ENCODE measurements at regions not wholly inside any gene's neighbourhood (a gene's known extent, or its start where the extent isn't known, plus 50 kb on each side); places are given as distances from the start of the nearest gene placed in this dataset.

- Mint-ChIP-seq H3K36me3 (no peaks in the 10 kb centered on the region), H3K4me3 (no peak overlapping the region), H3K4me1 (peaks cover 13% of the 10 kb centered on the region), H3K27ac (no peak overlapping the region), H3K9me3 (no peaks in the 10 kb centered on the region), H3K27me3 (peaks cover 3% of the 10 kb centered on the region)
- ATAC-seq (ENCODE audit: low read depth) = no peak
- no peak for DNase-seq (ENCODE audit: low spot score in 2 of 2)
Measured at GRCh38 chr13:31881495-31881882, 142.2 kb downstream of the RXFP2 start.

- ATAC-seq (ENCODE audit: low read depth) = peak; percentile 52
- H3K27me3 Mint-ChIP-seq = peaks cover 1% of the 10 kb centered on the region
- no peaks in the 10 kb centered on the region for H3K9me3 Mint-ChIP-seq
- no peak overlapping the region for H3K27ac Mint-ChIP-seq
- H3K36me3 Mint-ChIP-seq = no peaks in the 10 kb centered on the region
- no peak for DNase-seq (ENCODE audit: low spot score in 2 of 2)
- peaks cover 16% of the 10 kb centered on the region for H3K4me1 Mint-ChIP-seq
- H3K4me3 Mint-ChIP-seq = no peak overlapping the region
Measured at GRCh38 chr13:31882794-31883193, 143.5 kb downstream of the RXFP2 start.

DNA sequence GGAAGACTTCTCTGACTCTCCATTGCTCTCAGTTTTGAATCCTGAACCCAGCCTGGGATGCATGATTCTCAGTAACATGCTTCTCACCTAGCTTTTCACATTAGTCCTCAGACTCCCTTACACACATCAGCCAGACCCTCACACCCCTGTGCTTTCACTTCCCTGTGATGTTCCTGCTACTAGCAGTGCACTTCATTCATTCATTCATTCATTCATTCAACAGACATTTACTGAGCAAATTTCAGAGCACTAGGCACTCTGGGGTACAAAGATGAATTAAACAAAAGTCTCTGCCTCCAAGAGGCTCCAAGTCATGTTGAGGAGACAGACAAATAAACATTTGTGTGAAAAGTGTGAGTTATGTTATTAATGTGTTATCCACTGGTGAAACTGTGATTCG, 145.2 kb downstream of the RXFP2 start:
- ATAC-seq (ENCODE audit: low read depth) = no peak
- DNase-seq (ENCODE audit: low spot score in 2 of 2) = no peak
- Mint-ChIP-seq H3K4me3 (no peak overlapping the region), H3K4me1 (peaks cover 16% of the 10 kb centered on the region), H3K27me3 (peaks cover 1% of the 10 kb centered on the region), H3K36me3 (no peaks in the 10 kb centered on the region), H3K27ac (no peak overlapping the region), H3K9me3 (no peaks in the 10 kb centered on the region)

GRCh38 chr13:31885994-31886393, 145.6 kb upstream of the FRY start:
- H3K4me3 Mint-ChIP-seq = peak overlapping the region; percentile 46
- H3K9me3 Mint-ChIP-seq = no peaks in the 10 kb centered on the region
- DNase-seq (ENCODE audit: low spot score in 2 of 2) = no peak
- no peaks in the 10 kb centered on the region for H3K36me3 Mint-ChIP-seq
- peaks cover 16% of the 10 kb centered on the region for H3K4me1 Mint-ChIP-seq
- no peak for ATAC-seq (ENCODE audit: low read depth)
- H3K27ac Mint-ChIP-seq = no peak overlapping the region
- no peaks in the 10 kb centered on the region for H3K27me3 Mint-ChIP-seq

DNA sequence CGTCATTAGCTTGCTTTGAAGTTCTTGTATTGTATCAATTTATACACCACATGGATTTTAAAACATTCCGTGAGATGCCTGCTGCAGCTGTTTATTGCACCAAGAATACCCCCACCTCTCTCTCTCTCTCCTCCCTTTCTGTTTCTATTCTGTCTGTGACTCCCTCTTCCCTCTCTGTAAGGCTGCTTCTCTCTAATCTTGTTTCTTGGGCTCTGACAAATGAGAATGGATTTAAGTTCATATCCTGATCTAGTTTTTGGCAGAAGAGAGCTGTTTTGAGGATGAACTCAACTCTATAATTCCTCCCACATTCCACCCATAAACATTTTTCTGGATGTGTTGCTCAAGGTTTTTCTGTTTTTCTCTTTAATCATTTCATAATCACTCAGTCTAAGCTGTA, 144.3 kb upstream of the FRY start:
- H3K9me3 Mint-ChIP-seq = no peaks in the 10 kb centered on the region
- ATAC-seq (ENCODE audit: low read depth) = no peak
- no peak overlapping the region for H3K4me3 Mint-ChIP-seq
- no peaks in the 10 kb centered on the region for H3K36me3 Mint-ChIP-seq
- no peak for DNase-seq (ENCODE audit: low spot score in 2 of 2)
- no peaks in the 10 kb centered on the region for H3K27me3 Mint-ChIP-seq
- H3K27ac Mint-ChIP-seq = peak overlapping the region; percentile 1
- H3K4me1 Mint-ChIP-seq = peaks cover 12% of the 10 kb centered on the region

DNA sequence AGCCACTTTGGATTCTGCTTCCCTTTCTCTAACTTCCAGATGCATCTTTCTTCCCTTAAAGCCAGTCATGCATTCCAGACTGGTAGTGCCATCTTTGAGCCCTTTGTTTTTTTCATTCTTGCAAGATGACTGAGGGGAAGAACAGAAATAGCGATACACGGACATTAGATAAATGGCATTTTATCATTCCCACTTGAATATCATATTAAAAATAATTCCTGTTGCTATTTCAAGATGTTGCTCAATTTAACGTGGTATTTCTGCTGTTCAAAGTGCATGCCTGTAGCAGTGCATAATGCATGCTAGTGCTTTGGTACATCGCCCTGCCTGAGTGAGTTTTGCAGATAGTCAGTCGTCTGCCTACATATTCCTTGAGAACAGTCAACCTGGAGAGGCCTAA, 140.6 kb upstream of the FRY start:
- H3K36me3 Mint-ChIP-seq = no peaks in the 10 kb centered on the region
- no peak overlapping the region for H3K4me3 Mint-ChIP-seq
- no peak overlapping the region for H3K27ac Mint-ChIP-seq
- H3K27me3 Mint-ChIP-seq = no peaks in the 10 kb centered on the region
- H3K9me3 Mint-ChIP-seq = no peaks in the 10 kb centered on the region
- DNase-seq (ENCODE audit: low spot score in 2 of 2) (no peak), ATAC-seq (ENCODE audit: low read depth) (no peak)
- H3K4me1 Mint-ChIP-seq = peaks cover 7% of the 10 kb centered on the region

- ATAC-seq (ENCODE audit: low read depth) (no peak), DNase-seq (ENCODE audit: low spot score in 2 of 2) (no peak)
- Mint-ChIP-seq H3K4me1 (peaks cover 9% of the 10 kb centered on the region), H3K27me3 (no peaks in the 10 kb centered on the region), H3K36me3 (no peaks in the 10 kb centered on the region), H3K4me3 (no peak overlapping the region), H3K27ac (no peak overlapping the region), H3K9me3 (no peaks in the 10 kb centered on the region)
Measured at GRCh38 chr13:31891472-31891871, 140.1 kb upstream of the FRY start.

- no peak overlapping the region for H3K4me3 Mint-ChIP-seq
- no peaks in the 10 kb centered on the region for H3K36me3 Mint-ChIP-seq
- H3K9me3 Mint-ChIP-seq = no peaks in the 10 kb centered on the region
- DNase-seq (ENCODE audit: low spot score in 2 of 2) (no peak), ATAC-seq (ENCODE audit: low read depth) (no peak)
- H3K27ac Mint-ChIP-seq = no peak overlapping the region
- H3K27me3 Mint-ChIP-seq = no peaks in the 10 kb centered on the region
- peaks cover 10% of the 10 kb centered on the region for H3K4me1 Mint-ChIP-seq
Measured at GRCh38 chr13:31894931-31895330, 136.6 kb upstream of the FRY start.

DNA sequence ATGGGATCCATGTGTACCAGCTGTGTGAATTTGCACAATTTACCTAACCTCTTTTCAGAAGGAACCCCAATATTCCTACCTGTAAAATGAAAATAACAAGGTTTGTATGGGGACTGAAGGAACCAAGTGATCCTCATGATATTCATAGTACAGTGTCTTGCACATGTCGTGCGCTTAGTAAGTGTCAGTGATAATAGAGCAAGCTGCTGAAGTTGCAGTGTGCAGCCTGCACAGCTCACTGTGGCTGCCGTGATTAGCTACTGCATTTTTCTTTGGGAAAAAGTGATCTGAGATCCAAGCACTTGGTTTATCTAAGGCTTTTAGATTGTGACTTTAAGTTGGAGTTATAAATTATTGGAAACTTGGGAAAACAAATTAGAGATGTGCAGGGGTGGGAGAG, 135.9 kb upstream of the FRY start:
- DNase-seq (ENCODE audit: low spot score in 2 of 2) = no peak
- Mint-ChIP-seq H3K27me3 (no peaks in the 10 kb centered on the region), H3K4me3 (no peak overlapping the region), H3K4me1 (peaks cover 10% of the 10 kb centered on the region), H3K36me3 (no peaks in the 10 kb centered on the region), H3K9me3 (no peaks in the 10 kb centered on the region), H3K27ac (no peak overlapping the region)
- ATAC-seq (ENCODE audit: low read depth) = no peak

DNA sequence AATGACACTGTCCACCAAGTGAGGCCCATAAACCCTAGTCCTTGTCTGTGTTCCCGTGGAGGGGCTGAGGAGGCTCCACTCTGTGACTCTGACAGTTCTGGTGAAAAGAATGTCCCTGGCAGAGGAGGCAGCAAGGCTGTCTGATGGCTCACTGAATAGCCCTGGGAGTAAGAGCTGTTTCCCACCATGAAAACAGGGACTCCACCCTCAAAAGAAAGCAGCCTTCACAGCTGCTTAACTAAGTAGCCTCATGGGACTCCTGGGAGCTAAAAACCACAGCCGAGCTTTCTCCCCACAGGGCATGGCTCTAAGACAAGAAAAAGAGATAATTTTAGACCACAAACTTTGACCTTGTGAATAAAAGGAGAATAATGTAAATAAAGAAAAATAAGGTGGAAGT, 135.1 kb upstream of the FRY start:
- ATAC-seq (ENCODE audit: low read depth) = peak; percentile 48
- no peaks in the 10 kb centered on the region for H3K36me3 Mint-ChIP-seq
- no peaks in the 10 kb centered on the region for H3K9me3 Mint-ChIP-seq
- H3K4me1 Mint-ChIP-seq = peaks cover 10% of the 10 kb centered on the region
- no peaks in the 10 kb centered on the region for H3K27me3 Mint-ChIP-seq
- DNase-seq (ENCODE audit: low spot score in 2 of 2) = no peak
- no peak overlapping the region for H3K27ac Mint-ChIP-seq
- H3K4me3 Mint-ChIP-seq = no peak overlapping the region

DNA sequence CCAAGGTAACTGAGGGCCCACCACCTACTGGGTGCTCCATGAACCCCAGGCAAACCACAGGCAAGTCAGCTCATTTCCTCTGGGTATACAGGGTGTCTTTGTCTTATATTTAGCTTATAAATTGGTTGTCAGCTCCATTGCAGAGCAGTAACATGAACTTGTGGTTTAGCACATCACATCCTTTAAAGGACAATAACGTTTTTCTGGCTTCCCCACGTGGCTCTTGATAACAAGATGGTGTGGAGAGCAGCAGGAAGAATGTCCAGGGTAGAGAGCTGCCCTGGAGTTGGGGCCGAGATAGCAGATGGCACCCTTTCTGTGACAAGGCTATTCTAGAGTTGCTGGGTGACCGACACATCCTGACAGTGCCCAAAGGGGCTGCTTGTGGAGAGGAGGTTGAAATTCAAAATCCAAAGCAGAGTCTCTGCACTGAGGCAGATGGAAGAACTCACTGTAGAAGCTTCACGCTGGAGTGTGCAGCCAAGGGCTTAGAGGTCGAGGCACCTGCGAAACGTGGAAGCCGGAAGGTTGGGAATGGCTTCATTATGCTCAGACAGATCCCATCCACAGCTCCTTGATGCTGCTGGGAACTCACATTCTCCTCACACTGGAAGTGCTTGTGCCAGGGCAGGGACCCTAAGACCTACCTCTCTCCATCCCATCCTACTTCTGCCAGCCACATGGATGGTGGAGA, 133.0 kb upstream of the FRY start:
- Mint-ChIP-seq H3K27ac (no peak overlapping the region), H3K36me3 (no peaks in the 10 kb centered on the region), H3K9me3 (no peaks in the 10 kb centered on the region), H3K4me3 (no peak overlapping the region), H3K4me1 (peaks cover 10% of the 10 kb centered on the region), H3K27me3 (no peaks in the 10 kb centered on the region)
- ATAC-seq (ENCODE audit: low read depth) (no peak), DNase-seq (ENCODE audit: low spot score in 2 of 2) (no peak)

DNA sequence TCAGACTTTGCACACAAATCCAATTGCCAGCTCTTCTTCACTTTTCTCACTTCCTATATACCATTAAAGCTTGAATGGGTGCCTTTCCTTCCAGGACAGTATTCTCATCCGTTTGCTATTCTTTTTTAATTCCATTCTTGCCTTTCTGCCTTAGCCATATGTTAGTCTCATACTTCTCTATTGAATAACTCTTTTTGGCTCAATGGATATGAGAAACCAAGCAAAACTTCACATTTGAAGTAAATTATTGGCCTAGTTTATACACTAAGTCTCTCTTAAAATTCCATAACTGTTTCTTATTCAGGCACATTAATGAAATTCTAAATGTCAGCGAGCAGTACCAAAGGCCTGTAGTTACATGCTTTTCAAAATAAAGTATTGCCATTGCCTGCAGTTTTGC, 129.6 kb upstream of the FRY start:
- DNase-seq (ENCODE audit: low spot score in 2 of 2) (no peak), ATAC-seq (ENCODE audit: low read depth) (no peak)
- H3K4me3 Mint-ChIP-seq = no peak overlapping the region
- H3K27me3 Mint-ChIP-seq = peaks cover 2% of the 10 kb centered on the region
- no peaks in the 10 kb centered on the region for H3K9me3 Mint-ChIP-seq
- no peaks in the 10 kb centered on the region for H3K36me3 Mint-ChIP-seq
- H3K4me1 Mint-ChIP-seq = peaks cover under 1% of the 10 kb centered on the region
- no peak overlapping the region for H3K27ac Mint-ChIP-seq

DNA sequence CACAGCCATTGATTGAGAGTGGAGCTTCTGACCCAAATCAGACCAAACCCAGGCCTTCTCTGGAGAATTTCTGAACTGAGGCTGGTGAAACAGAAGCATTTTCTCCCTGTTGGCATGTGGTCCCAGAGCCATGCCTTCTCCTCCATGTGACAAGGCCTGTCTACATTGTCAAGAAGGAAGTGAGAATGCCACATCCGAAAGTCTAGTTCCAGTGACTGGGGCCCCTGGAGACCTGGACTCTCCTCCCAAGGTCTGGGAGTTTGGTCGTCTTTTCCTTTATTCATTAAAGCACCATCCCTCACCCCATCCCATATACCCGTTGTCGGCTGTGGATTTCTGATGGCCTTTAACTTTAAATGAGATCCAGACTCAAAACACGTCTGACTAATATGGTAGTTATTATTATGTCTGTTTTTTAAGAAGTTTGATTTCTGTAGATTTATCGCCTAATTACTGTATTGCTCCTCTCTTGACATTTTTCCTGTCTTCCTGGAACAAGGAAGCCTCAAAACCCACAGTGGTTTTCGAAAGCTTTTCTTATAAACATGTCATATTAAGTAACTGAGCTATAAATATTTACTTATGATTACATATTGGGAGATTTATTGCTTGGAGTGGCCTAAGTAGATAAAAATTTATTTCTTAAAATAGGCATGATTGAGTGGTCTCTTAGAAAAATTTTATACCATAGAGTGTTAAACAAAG, 128.3 kb upstream of the FRY start:
- Mint-ChIP-seq H3K36me3 (no peaks in the 10 kb centered on the region), H3K27ac (no peak overlapping the region), H3K4me1 (no peaks in the 10 kb centered on the region), H3K27me3 (peaks cover 4% of the 10 kb centered on the region), H3K9me3 (no peaks in the 10 kb centered on the region), H3K4me3 (no peak overlapping the region)
- DNase-seq (ENCODE audit: low spot score in 2 of 2) = no peak
- ATAC-seq (ENCODE audit: low read depth) = no peak

GRCh38 chr13:31904941-31905824, 126.4 kb upstream of the FRY start:
- H3K4me1 Mint-ChIP-seq = peaks cover 2% of the 10 kb centered on the region
- DNase-seq (ENCODE audit: low spot score in 2 of 2) = no peak
- no peaks in the 10 kb centered on the region for H3K36me3 Mint-ChIP-seq
- peaks cover 4% of the 10 kb centered on the region for H3K27me3 Mint-ChIP-seq
- no peak overlapping the region for H3K27ac Mint-ChIP-seq
- no peaks in the 10 kb centered on the region for H3K9me3 Mint-ChIP-seq
- no peak overlapping the region for H3K4me3 Mint-ChIP-seq
- no peak for ATAC-seq (ENCODE audit: low read depth)
